Astrocyte of the cerebellum (primary cell): ENCODE measurements at regions not wholly inside any gene's neighbourhood (a gene's known extent, or its start where the extent isn't known, plus 50 kb on each side); places are given as distances from the start of the nearest gene placed in this dataset.

Experiments
- DNase-seq: peaks from one replicate; pipeline ENCODE4 v3.0.0-alpha.2; 2011; ENCODE audit warnings: low read depth
- H3K4me3 ChIP-seq: 2 replicates; pipeline ENCODE4 v1.5.1; 2011; ENCODE audit warnings: mild to moderate bottlenecking, low read depth, low read length, moderate library complexity
- CTCF ChIP-seq: IDR thresholded peaks from 2 replicates; pipeline ENCODE4 v1.5.1; 2012; ENCODE audit warnings: low read length, low read depth, moderate library complexity, mild to moderate bottlenecking; ENCODE audit errors: missing control alignments
- in situ Hi-C: cut with HindIII; loops from 2 replicates; pipeline ENCODE4 v1.10.0; 2017; ENCODE audit warnings: low sequenced_read_pairs

- DNase-seq: no peak
- no peak for TF ChIP-seq CTCF
- H3K4me3 ChIP-seq: no peak overlapping the region
- in situ Hi-C loops: no loop called here
Measured at GRCh38 chr4:11134705-11135104, 294.0 kb downstream of the HS3ST1 start.

GRCh38 chr4:11133868-11134267 lies 294.8 kb downstream of the HS3ST1 start:
- in situ Hi-C loops: no loop called here
- no peak overlapping the region for H3K4me3 ChIP-seq
- DNase-seq: no peak
- TF ChIP-seq CTCF: no peak

GRCh38 chr4:11132478-11132877 lies 296.2 kb downstream of the HS3ST1 start:
- H3K4me3 ChIP-seq: no peak overlapping the region
- no peak for TF ChIP-seq CTCF
- in situ Hi-C loops: no loop called here
- DNase-seq: no peak

- no peak for TF ChIP-seq CTCF
- no peak overlapping the region for H3K4me3 ChIP-seq
- DNase-seq: no peak
- in situ Hi-C loops: no loop called here
Measured at GRCh38 chr4:11131491-11131890, 297.2 kb downstream of the HS3ST1 start.

GRCh38 chr4:11130195-11130970 lies 298.3 kb downstream of the HS3ST1 start:
- in situ Hi-C loops: no loop called here
- no peak for TF ChIP-seq CTCF
- DNase-seq: peak; percentile 96
- H3K4me3 ChIP-seq: no peak overlapping the region

GRCh38 chr4:11120435-11120834 lies 308.3 kb downstream of the HS3ST1 start:
- no peak for TF ChIP-seq CTCF
- H3K4me3 ChIP-seq: no peak overlapping the region
- DNase-seq: no peak
- in situ Hi-C loops: no loop called here
